Stimulated activated CD8-positive, alpha-beta memory T cell treated with anti-CD3 and anti-CD28 coated beads, Interleukin-4, amount 100 ng/mL, for 24 hours (primary cell): ENCODE measurements at regions not wholly inside any gene's neighbourhood (a gene's known extent, or its start where the extent isn't known, plus 50 kb on each side); places are given as distances from the start of the nearest gene placed in this dataset.

Experiments used
- DNase-seq: peaks from one replicate; pipeline ENCODE4 v3.0.0-alpha.2; 2020; ENCODE audit warnings: low read depth

- no peak for DNase-seq
Observed at GRCh38 chr17:36864827-36865430, 72.3 kb upstream of the LHX1 start.

GRCh38 chr17:36867716-36868341, 69.4 kb upstream of the LHX1 start:
- no peak for DNase-seq

GRCh38 chr17:36868777-36869176, 68.5 kb upstream of the LHX1 start:
- DNase-seq: no peak

- no peak for DNase-seq
Observed at GRCh38 chr17:36869441-36869840, 67.8 kb upstream of the LHX1 start.

- DNase-seq: no peak
Observed at GRCh38 chr17:36869856-36870719, 67.2 kb upstream of the LHX1 start.

- no peak for DNase-seq
Observed at GRCh38 chr17:36870720-36870999, 66.6 kb upstream of the LHX1 start.

- no peak for DNase-seq
Observed at GRCh38 chr17:36875698-36876293, 61.5 kb upstream of the LHX1 start.

GRCh38 chr17:36876966-36877365, 60.3 kb upstream of the LHX1 start:
- DNase-seq: no peak

- no peak for DNase-seq
Observed at GRCh38 chr17:36877771-36878170, 59.5 kb upstream of the LHX1 start.

- DNase-seq: no peak
Observed at GRCh38 chr17:36878216-36878615, 59.1 kb upstream of the LHX1 start.

GRCh38 chr17:36879027-36879426, 58.2 kb upstream of the LHX1 start:
- no peak for DNase-seq

- DNase-seq: no peak
Observed at GRCh38 chr17:36879624-36880131, 57.6 kb upstream of the LHX1 start.

- no peak for DNase-seq
Observed at GRCh38 chr17:36880268-36880905, 56.9 kb upstream of the LHX1 start.

- DNase-seq: no peak
Observed at GRCh38 chr17:36881323-36881722, 56.0 kb upstream of the LHX1 start.

GRCh38 chr17:36884495-36885152, 52.7 kb upstream of the LHX1 start:
- no peak for DNase-seq

GRCh38 chr17:36885153-36885735, 52.0 kb upstream of the LHX1 start:
- DNase-seq: no peak

- no peak for DNase-seq
Observed at GRCh38 chr17:36885771-36886377, 51.4 kb upstream of the LHX1 start.
